Ascending aorta (tissue), 2 donors: ENCODE measurements at regions not wholly inside any gene's neighbourhood (a gene's known extent, or its start where the extent isn't known, plus 50 kb on each side); places are given as distances from the start of the nearest gene placed in this dataset.

Source experiments
- DNase-seq, 2 donors: peaks; one replicate each; pipeline ENCODE4 v3.0.0-alpha.2; 2019; ENCODE audit warnings: low spot score in 2 of 2
- H3K27ac ChIP-seq, 2 donors: fragments of 200-600 bp; sonication (generic); one replicate each; pipeline ENCODE4 v1.5.1; 2016 to 2017; ENCODE audit warnings: mild to moderate bottlenecking in 1 of 2
- H3K27me3 ChIP-seq: fragments of 200-600 bp; sonication (generic); one replicate; pipeline ENCODE4 v1.5.1; 2017
- H3K36me3 ChIP-seq, 2 donors: fragments of 200-600 bp; sonication (generic); one replicate each; pipeline ENCODE4 v1.5.1; 2016
- H3K4me1 ChIP-seq, 2 donors: fragments of 200-600 bp; sonication (generic); one replicate each; pipeline ENCODE4 v1.5.1; 2016 to 2017; ENCODE audit warnings: mild to moderate bottlenecking in 1 of 2
- H3K4me3 ChIP-seq, 2 donors: fragments of 200-600 bp; sonication (generic); one replicate each; pipeline ENCODE4 v1.5.1; 2016 to 2017; ENCODE audit warnings: mild to moderate bottlenecking in 1 of 2
- H3K9me3 ChIP-seq, 2 donors: fragments of 200-600 bp; sonication (generic); one replicate each; pipeline ENCODE4 v1.5.1; 2016
- CTCF ChIP-seq, 3 experiments: fragments of 200-600 bp in 2 of 3; fragments of 450-650 bp in 1 of 3; sonication (generic) in 2 of 3; IDR thresholded peaks; one replicate each; pipeline ENCODE4 v1.5.1; 2016 to 2019; ENCODE audit warnings: antibody characterized with exemption in 3 of 3, mild to moderate bottlenecking in 1 of 3, moderate library complexity in 1 of 3
- intact Hi-C: fragments of 100-400 bp; cut with DNase I; formaldehyde crosslinking; loops from one replicate; pipeline ENCODE4 v1.15.1; 2023

- Histone ChIP-seq H3K36me3 (no peaks in the 10 kb centered on the region), H3K9me3 (no peaks in the 10 kb centered on the region), H3K27me3 (peaks cover 20% of the 10 kb centered on the region), H3K27ac (no peak overlapping the region), H3K4me3 (no peak overlapping the region), H3K4me1 (peaks cover 0 to 7% of the 10 kb centered on the region in 2 donors)
- DNase-seq, result peak in 1 of 2 donors; percentile 60
- intact Hi-C loops, result no loop called here
- no peak for TF ChIP-seq CTCF (IDR thresholded peaks at IDR 0.05)
Observed at GRCh38 chr14:101457936-101458740, 103.2 kb upstream of the DIO3 start.

- Histone ChIP-seq H3K4me1 (peaks cover 0 to 7% of the 10 kb centered on the region in 2 donors), H3K36me3 (no peaks in the 10 kb centered on the region), H3K27me3 (peaks cover 20% of the 10 kb centered on the region), H3K27ac (no peak overlapping the region), H3K4me3 (peak overlapping the region in 1 of 2 donors; percentile 4), H3K9me3 (no peaks in the 10 kb centered on the region)
- intact Hi-C loops, result no loop called here
- peak in 1 of 2 donors; percentile 51 for DNase-seq
- no peak for TF ChIP-seq CTCF (IDR thresholded peaks at IDR 0.05)
Observed at GRCh38 chr14:101458741-101459550, 102.3 kb upstream of the DIO3 start.

GRCh38 chr14:101459551-101459900 is 101.8 kb upstream of the DIO3 start:
- H3K27me3 ChIP-seq, result peaks cover 20% of the 10 kb centered on the region

GRCh38 chr14:101460521-101460920 is 100.8 kb upstream of the DIO3 start:
- H3K27ac ChIP-seq, result no peak overlapping the region
- intact Hi-C loops, result no loop called here
- peaks cover 0 to 7% of the 10 kb centered on the region in 2 donors for H3K4me1 ChIP-seq
- peak in 1 of 2 donors; percentile 38 for DNase-seq
- no peaks in the 10 kb centered on the region for H3K9me3 ChIP-seq
- H3K4me3 ChIP-seq, result no peak overlapping the region
- peaks cover 20% of the 10 kb centered on the region for H3K27me3 ChIP-seq
- H3K36me3 ChIP-seq, result no peaks in the 10 kb centered on the region
- no peak for TF ChIP-seq CTCF (IDR thresholded peaks at IDR 0.05)

More at GRCh38 chr14:101459551-101459900, 101.8 kb upstream of the DIO3 start:
- no peak for TF ChIP-seq CTCF (IDR thresholded peaks at IDR 0.05)
- Histone ChIP-seq H3K36me3 (no peaks in the 10 kb centered on the region), H3K9me3 (no peaks in the 10 kb centered on the region), H3K4me1 (peaks cover 0 to 7% of the 10 kb centered on the region in 2 donors), H3K27ac (no peak overlapping the region), H3K4me3 (peak overlapping the region in 1 of 2 donors; percentile 4)
- intact Hi-C loops, result no loop called here
- DNase-seq, result no peak

GRCh38 chr14:101460986-101461750 is 100.1 kb upstream of the DIO3 start:
- TF ChIP-seq CTCF (IDR thresholded peaks at IDR 0.05), result no peak
- no peaks in the 10 kb centered on the region for H3K36me3 ChIP-seq
- H3K4me1 ChIP-seq, result peaks cover 0 to 7% of the 10 kb centered on the region in 2 donors
- H3K27ac ChIP-seq, result no peak overlapping the region
- no peaks in the 10 kb centered on the region for H3K9me3 ChIP-seq
- DNase-seq, result no peak
- H3K4me3 ChIP-seq, result no peak overlapping the region
- intact Hi-C loops, result no loop called here
- H3K27me3 ChIP-seq, result peaks cover 20% of the 10 kb centered on the region
